HepG2 (cell line): ENCODE measurements at regions not wholly inside any gene's neighbourhood (a gene's known extent, or its start where the extent isn't known, plus 50 kb on each side); places are given as distances from the start of the nearest gene placed in this dataset.

ENCODE experiments used
- ATAC-seq: fragments of 200-7000 bp; cut with Tn5 transposase; 3 replicates; pipeline ENCODE4 v1.9.1; 2020; ENCODE audit warnings: mild to moderate bottlenecking, moderate library complexity
- BruUV-seq: library from RNA; stranded (reverse); fragments of 400-500 nt; replicated peaks from 2 replicates; lab custom pipeline; 2021; lab: Mats Ljungman, UMichigan
- CTCF ChIA-PET: fragments of 300-600 bp; formaldehyde crosslinking; extraction: SDS; loops from one replicate; lab custom pipeline; 2021; ENCODE audit warnings: low total read pairs, inconsistent platforms, low intra/inter-chr PET ratio; lab: Yijun Ruan, JAX
- POLR2A ChIA-PET: fragments of 350-600 bp; sonication (Branson Sonifier 250); formaldehyde crosslinking; loops from one replicate; lab custom pipeline; 2020; ENCODE audit warnings: antibody characterized with exemption, inconsistent platforms; lab: Yijun Ruan, JAX
- DNase-seq: peaks from one replicate; pipeline ENCODE4 v3.0.0-alpha.2; 2015; ENCODE audit warnings: low spot score
- FAIRE-seq: peaks from 3 replicates; lab custom pipeline; 2011; peaks lifted over from hg19 to GRCh38; lab: Jason Lieb, UNC
- H2AFZ ChIP-seq: one replicate; pipeline ENCODE4 v1.6.1; 2011; ENCODE audit warnings: low read length, inconsistent platforms
- H3K27ac ChIP-seq: fragments of 300-600 bp; 3 replicates; pipeline ENCODE4 v1.8.0; 2011; ENCODE audit warnings: mixed run types, mild to moderate bottlenecking, mixed read lengths, low read length, inconsistent platforms; ENCODE audit not compliant: insufficient read depth; ENCODE audit errors: extremely low read length
- H3K27me3 ChIP-seq, 2 experiments: fragments of 200-600 bp in 1 of 2; 2 replicates in 1 of 2; 3 replicates in 1 of 2; pipeline versions ENCODE4 v1.6.0 to v1.8.0; 2011; ENCODE audit warnings: low read length in 2 of 2, mild to moderate bottlenecking in 2 of 2, moderate library complexity in 2 of 2, inconsistent platforms in 1 of 2; ENCODE audit not compliant: insufficient read depth in 2 of 2, control insufficient read depth in 1 of 2
- H3K36me3 ChIP-seq, 2 experiments: fragments of 200-600 bp in 1 of 2; replicated peaks in 1 of 2; 2 replicates in 1 of 2; 3 replicates in 1 of 2; pipeline versions ENCODE4 v1.5.1 to v1.8.0; 2011; ENCODE audit warnings: low read length in 2 of 2, inconsistent platforms in 1 of 2; ENCODE audit not compliant: insufficient read depth in 2 of 2, control insufficient read depth in 1 of 2
- H3K4me1 ChIP-seq: 2 replicates; pipeline ENCODE4 v1.5.1; 2012; ENCODE audit warnings: low read length, inconsistent platforms; ENCODE audit not compliant: insufficient read depth
- H3K4me2 ChIP-seq: 2 replicates; pipeline ENCODE4 v1.6.0; 2011; ENCODE audit warnings: low read depth, low read length, inconsistent platforms
- H3K4me3 ChIP-seq, 3 experiments: fragments of 200-600 bp in 1 of 3; sonication (generic), shearing (Covaris generic) in 1 of 3; replicated peaks in 1 of 3; 2 replicates each; pipeline ENCODE4 v1.5.1; 2011 to 2016; ENCODE audit warnings: low read length in 3 of 3, inconsistent platforms in 2 of 3, low read depth in 2 of 3, mild to moderate bottlenecking in 2 of 3, control low read depth in 1 of 3, mixed read lengths in 1 of 3; ENCODE audit not compliant: insufficient read depth in 1 of 3
- H3K79me2 ChIP-seq: one replicate; pipeline ENCODE4 v1.6.1; 2011; ENCODE audit warnings: low read length, inconsistent platforms; ENCODE audit not compliant: insufficient read depth
- H3K9ac ChIP-seq: 2 replicates; pipeline ENCODE4 v1.6.0; 2011; ENCODE audit warnings: mild to moderate bottlenecking, low read depth, low read length, inconsistent platforms; ENCODE audit not compliant: insufficient read depth
- H3K9me3 ChIP-seq: 2 replicates; pipeline ENCODE4 v1.5.1; 2012; ENCODE audit warnings: mild to moderate bottlenecking, low read length
- H4K20me1 ChIP-seq: 2 replicates; pipeline ENCODE4 v1.6.0; 2011; ENCODE audit warnings: inconsistent platforms, mild to moderate bottlenecking, low read length, moderate library complexity; ENCODE audit not compliant: insufficient read depth
- CREB1 ChIP-seq, 2 experiments: fragments of 450-650 bp in 1 of 2; IDR thresholded peaks; 2 replicates each; pipeline ENCODE4 v1.6.1; 2016 to 2017; ENCODE audit warnings: control low read depth in 1 of 2, mild to moderate bottlenecking in 1 of 2, missing compliant biosample characterization in 1 of 2, missing genetic modification characterization in 1 of 2
- ISX ChIP-seq: sonication (generic); formaldehyde crosslinking; conservative IDR thresholded peaks from 2 replicates; pipeline ENCODE4 v1.5.0; 2020; ENCODE audit warnings: missing genetic modification reagents
- PAX8 ChIP-seq: sonication (generic); formaldehyde crosslinking; IDR thresholded peaks from 2 replicates; pipeline ENCODE4 v1.8.0; 2022; ENCODE audit warnings: mild to moderate bottlenecking, missing genetic modification reagents, borderline replicate concordance
- POLR2A ChIP-seq, 2 experiments: IDR thresholded peaks; 2 replicates each; pipeline ENCODE4 v1.6.1; 2011; ENCODE audit warnings: low read depth in 2 of 2, low read length in 2 of 2, mild to moderate bottlenecking in 1 of 2, moderate library complexity in 1 of 2; ENCODE audit not compliant: insufficient read depth in 1 of 2
- RELA ChIP-seq: sonication (generic); formaldehyde crosslinking; IDR thresholded peaks from 2 replicates; pipeline ENCODE4 v1.4.0; 2020; ENCODE audit warnings: missing genetic modification reagents
- SIX1 ChIP-seq: sonication (generic); formaldehyde crosslinking; IDR thresholded peaks from 2 replicates; pipeline ENCODE4 v1.4.0; 2020; ENCODE audit warnings: missing genetic modification reagents, borderline replicate concordance
- ZFP62 ChIP-seq: sonication (generic); formaldehyde crosslinking; IDR thresholded peaks from 2 replicates; pipeline ENCODE4 v1.4.0; 2020; ENCODE audit warnings: missing genetic modification reagents
- ZNF337 ChIP-seq: sonication (generic); formaldehyde crosslinking; IDR thresholded peaks from 2 replicates; pipeline ENCODE4 v1.5.1; 2020; ENCODE audit warnings: missing genetic modification reagents, low read depth, mild to moderate bottlenecking, borderline replicate concordance
- ZNF557 ChIP-seq: sonication (generic); formaldehyde crosslinking; IDR thresholded peaks from 2 replicates; pipeline ENCODE4 v1.4.0; 2020; ENCODE audit warnings: missing genetic modification reagents
- ZNF713 ChIP-seq: sonication (generic); formaldehyde crosslinking; IDR thresholded peaks from 2 replicates; pipeline ENCODE4 v1.4.0; 2020; ENCODE audit warnings: mild to moderate bottlenecking, missing genetic modification reagents
- ZNF776 ChIP-seq: sonication (generic); formaldehyde crosslinking; IDR thresholded peaks from 2 replicates; pipeline ENCODE4 v1.4.0; 2020; ENCODE audit warnings: mild to moderate bottlenecking, missing genetic modification reagents
- WGBS: methylation state at CpG from one replicate; pipeline ENCODE4 v1.1.6; 2017; ENCODE audit warnings: low lambda C conversion rate; 5-methylcytosine and 5-hydroxymethylcytosine counted together
- in situ Hi-C: cut with HindIII; loops from 2 replicates; pipeline ENCODE4 v1.10.0; 2017; ENCODE audit warnings: low pct_unique_long_range_greater_than_20kb; ENCODE audit not compliant: extremely low pct_ligation_motif_present
- intact Hi-C: fragments of 100-400 bp; cut with micrococcal nuclease; formaldehyde crosslinking; loops from one replicate; pipeline ENCODE4 v1.10.0; 2022; ENCODE audit not compliant: unreplicated experiment
- TF ChIP-seq, protein P1 (sequence below): sonication (generic); formaldehyde crosslinking; IDR thresholded peaks from 2 replicates; pipeline ENCODE4 v1.5.0; 2020; ENCODE audit warnings: mild to moderate bottlenecking, missing genetic modification reagents, borderline replicate concordance
- TF ChIP-seq, protein P2 (sequence below): sonication (generic); formaldehyde crosslinking; IDR thresholded peaks from 2 replicates; pipeline ENCODE4 v1.8.1; 2023; ENCODE audit warnings: mild to moderate bottlenecking, moderate library complexity, missing genetic modification reagents
- TF ChIP-seq, protein P3 (sequence below): sonication (generic); formaldehyde crosslinking; IDR thresholded peaks from 2 replicates; pipeline ENCODE4 v1.4.0; 2020; ENCODE audit warnings: missing genetic modification reagents

DNA sequence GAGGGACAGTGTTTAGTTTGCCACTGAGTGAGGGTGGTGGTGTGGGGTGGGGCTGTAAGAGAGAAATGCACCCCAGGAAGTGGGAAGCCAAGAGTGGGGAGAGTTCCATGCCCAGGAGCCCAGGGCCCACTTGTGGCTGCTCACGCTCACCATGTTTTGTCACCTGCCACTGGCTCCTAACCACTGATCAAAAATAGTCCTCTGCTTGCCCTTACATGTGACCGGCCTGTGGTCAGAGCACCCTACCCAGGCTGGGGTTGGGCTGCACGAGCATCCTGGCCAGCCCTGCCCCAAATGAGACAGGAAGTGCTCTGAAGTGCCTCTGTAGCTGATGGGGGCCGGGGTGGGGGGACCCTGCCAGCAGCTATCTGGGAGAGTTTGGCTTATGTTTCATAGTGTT is 216.3 kb downstream of the RPLP1 start:
- ATAC-seq (no peak), DNase-seq (no peak), FAIRE-seq (no peak)
- no TSS peak for BruUV-seq
- Histone ChIP-seq H3K4me2 (no peak overlapping the region), H4K20me1 (peaks cover 5% of the 10 kb centered on the region; the same call in 1 of the 2 replicates), H3K4me3 (no peak overlapping the region), H3K9me3 (no peaks in the 10 kb centered on the region), H3K36me3 (no peaks in the 10 kb centered on the region), H3K79me2 (no peaks in the 10 kb centered on the region), H3K4me1 (no peaks in the 10 kb centered on the region), H3K27me3 (peaks cover 15 to 65% of the 10 kb centered on the region in 2 experiments), H2AFZ (no peak overlapping the region), H3K27ac (no peak overlapping the region), H3K9ac (no peak overlapping the region)
- in situ Hi-C loops (no loop called here), intact Hi-C loops (no loop called here)
- WGBS, result no CpG with 5 or more reads among the region's 4 CpGs
- CTCF ChIA-PET, result no interaction called here
- POLR2A ChIA-PET, result no interaction called here
- no peak for TF ChIP-seq ZNF557 (CRISPR knock-in tag)
- TF ChIP-seq PAX8 (CRISPR knock-in tag), result no peak
- TF ChIP-seq POLR2A (IDR thresholded peaks at IDR 0.05; ENCODE audit: insufficient read depth in 1 of 2, low read depth in 2 of 2, low read length in 2 of 2), result no peak
- no peak for TF ChIP-seq CREB1 (IDR thresholded peaks at IDR 0.05)
- no peak for TF ChIP-seq CREB1 (CRISPR knock-in tag; IDR thresholded peaks at IDR 0.05)
- no peak for TF ChIP-seq ZNF776 (CRISPR knock-in tag)
- TF ChIP-seq, protein P1, sequence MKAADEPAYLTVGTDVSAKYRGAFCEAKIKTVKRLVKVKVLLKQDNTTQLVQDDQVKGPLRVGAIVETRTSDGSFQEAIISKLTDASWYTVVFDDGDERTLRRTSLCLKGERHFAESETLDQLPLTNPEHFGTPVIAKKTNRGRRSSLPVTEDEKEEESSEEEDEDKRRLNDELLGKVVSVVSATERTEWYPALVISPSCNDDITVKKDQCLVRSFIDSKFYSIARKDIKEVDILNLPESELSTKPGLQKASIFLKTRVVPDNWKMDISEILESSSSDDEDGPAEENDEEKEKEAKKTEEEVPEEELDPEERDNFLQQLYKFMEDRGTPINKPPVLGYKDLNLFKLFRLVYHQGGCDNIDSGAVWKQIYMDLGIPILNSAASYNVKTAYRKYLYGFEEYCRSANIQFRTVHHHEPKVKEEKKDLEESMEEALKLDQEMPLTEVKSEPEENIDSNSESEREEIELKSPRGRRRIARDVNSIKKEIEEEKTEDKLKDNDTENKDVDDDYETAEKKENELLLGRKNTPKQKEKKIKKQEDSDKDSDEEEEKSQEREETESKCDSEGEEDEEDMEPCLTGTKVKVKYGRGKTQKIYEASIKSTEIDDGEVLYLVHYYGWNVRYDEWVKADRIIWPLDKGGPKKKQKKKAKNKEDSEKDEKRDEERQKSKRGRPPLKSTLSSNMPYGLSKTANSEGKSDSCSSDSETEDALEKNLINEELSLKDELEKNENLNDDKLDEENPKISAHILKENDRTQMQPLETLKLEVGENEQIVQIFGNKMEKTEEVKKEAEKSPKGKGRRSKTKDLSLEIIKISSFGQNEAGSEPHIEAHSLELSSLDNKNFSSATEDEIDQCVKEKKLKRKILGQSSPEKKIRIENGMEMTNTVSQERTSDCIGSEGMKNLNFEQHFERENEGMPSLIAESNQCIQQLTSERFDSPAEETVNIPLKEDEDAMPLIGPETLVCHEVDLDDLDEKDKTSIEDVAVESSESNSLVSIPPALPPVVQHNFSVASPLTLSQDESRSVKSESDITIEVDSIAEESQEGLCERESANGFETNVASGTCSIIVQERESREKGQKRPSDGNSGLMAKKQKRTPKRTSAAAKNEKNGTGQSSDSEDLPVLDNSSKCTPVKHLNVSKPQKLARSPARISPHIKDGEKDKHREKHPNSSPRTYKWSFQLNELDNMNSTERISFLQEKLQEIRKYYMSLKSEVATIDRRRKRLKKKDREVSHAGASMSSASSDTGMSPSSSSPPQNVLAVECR (CRISPR knock-in tag), result no peak
- no peak for TF ChIP-seq ZNF713 (CRISPR knock-in tag)
- TF ChIP-seq, protein P2, sequence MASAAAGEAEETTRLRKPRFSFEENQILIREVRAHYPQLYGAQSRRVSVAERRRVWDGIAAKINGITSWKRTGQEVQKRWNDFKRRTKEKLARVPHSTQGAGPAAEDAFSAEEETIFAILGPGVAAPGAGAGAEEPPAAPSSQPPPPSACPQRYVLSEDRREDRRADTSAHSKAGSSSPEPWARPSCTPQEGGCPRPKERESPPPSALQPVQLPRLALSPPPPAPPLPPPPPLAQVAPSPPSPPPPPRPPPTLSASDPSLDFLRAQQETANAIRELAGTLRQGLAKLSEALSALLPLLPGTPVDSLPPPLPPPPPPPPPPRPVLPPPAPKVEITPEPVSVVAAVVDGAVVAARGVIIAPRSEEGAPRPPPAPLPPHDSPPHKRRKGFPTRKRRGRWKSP (CRISPR knock-in tag), result no peak
- TF ChIP-seq, protein P3, sequence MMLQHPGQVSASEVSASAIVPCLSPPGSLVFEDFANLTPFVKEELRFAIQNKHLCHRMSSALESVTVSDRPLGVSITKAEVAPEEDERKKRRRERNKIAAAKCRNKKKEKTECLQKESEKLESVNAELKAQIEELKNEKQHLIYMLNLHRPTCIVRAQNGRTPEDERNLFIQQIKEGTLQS, result no peak
- no peak for TF ChIP-seq ZFP62
- no peak for TF ChIP-seq RELA (CRISPR knock-in tag)
- TF ChIP-seq SIX1 (CRISPR knock-in tag), result no peak
- no peak for TF ChIP-seq ISX (CRISPR knock-in tag)
- no peak for TF ChIP-seq ZNF337 (CRISPR knock-in tag)
